ENCODE measurements at regions not wholly inside any gene's neighbourhood (a gene's known extent, or its start where the extent isn't known, plus 50 kb on each side); places are given as distances from the start of the nearest gene placed in this dataset.

GRCh38 chr19:29115181-29115580, 97.8 kb downstream of the UQCRFS1 start:
- TF ChIP-seq SUZ12 (IDR thresholded peaks at IDR 0.05; ENCODE audit: extremely low read depth, insufficient read depth, insufficient read length) (no peak), YY1 (IDR thresholded peaks at IDR 0.05; ENCODE audit: insufficient read depth, insufficient read length) (no peak), ZNF274 (IDR thresholded peaks at IDR 0.05; ENCODE audit: low read depth, low read length) (no peak)

Measured in NT2/D1 (cell line).